Sigmoid colon (tissue), 4 donors: ENCODE measurements at regions not wholly inside any gene's neighbourhood (a gene's known extent, or its start where the extent isn't known, plus 50 kb on each side); places are given as distances from the start of the nearest gene placed in this dataset.

Experiments used
- POLR2A ChIP-seq, 2 donors: fragments of 450-650 bp; IDR thresholded peaks; one replicate each; pipeline ENCODE4 v1.6.1; 2016; ENCODE audit warnings: antibody characterized with exemption in 2 of 2, mild to moderate bottlenecking in 2 of 2, moderate library complexity in 2 of 2
- POLR2AphosphoS5 ChIP-seq, 4 donors: sonication (generic); formaldehyde crosslinking; IDR thresholded peaks; one replicate each; pipeline ENCODE4 v1.6.1; 2017; ENCODE audit warnings: antibody characterized with exemption in 4 of 4
- TF ChIP-seq, protein P1 (sequence below), 4 experiments: fragments of 450-650 bp in 3 of 4; fragments of 200-600 bp in 1 of 4; IDR thresholded peaks; one replicate each; pipeline ENCODE4 v1.5.1; 2016 to 2019; ENCODE audit warnings: antibody characterized with exemption in 4 of 4, mild to moderate bottlenecking in 3 of 4, moderate library complexity in 2 of 4

DNA sequence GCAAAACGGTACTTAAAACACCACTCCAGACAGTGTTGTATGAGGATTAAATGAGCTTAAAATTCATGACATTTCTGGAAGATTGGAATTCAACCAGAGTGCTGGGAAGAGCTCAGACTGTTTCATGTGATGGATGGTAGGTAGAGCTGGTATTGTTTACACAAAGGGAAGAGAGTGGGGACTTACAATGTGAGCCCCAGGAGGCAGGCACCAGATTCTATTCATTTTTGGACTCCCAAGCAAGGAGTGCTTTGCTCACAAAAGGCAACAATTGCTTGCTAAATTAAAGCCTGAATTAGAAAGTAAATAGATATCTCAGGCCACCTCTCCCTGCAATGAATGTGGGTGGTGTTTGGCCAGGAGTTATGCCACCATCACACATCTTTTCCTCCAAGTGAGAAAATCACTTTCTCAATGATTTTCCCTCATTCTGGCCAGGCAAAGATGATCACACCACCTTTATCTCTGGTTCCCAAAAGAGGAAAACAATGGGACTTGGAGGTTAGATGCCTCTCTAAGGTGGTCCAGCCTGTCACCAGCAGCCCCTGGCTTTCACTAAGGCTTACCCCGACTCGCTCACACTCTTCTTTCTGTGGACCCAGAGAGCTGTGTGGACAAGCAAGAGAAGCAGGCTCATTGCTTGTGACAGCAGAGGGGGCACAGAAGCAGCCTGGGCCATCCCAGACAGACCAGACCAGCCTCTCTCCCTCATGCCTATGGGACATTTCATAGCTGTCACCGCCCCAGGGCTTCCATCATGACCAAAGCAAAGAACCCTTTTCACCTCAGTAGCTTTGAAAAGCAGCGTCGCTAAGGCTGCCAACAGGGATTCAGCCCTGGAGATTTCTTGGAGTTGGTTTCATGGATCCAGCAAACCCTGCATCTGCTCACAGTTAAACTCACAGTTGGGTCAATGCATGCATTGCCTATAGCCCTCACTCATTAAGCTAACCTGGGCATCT lies 63.5 kb upstream of the DRD2 start:
- TF ChIP-seq, protein P1, sequence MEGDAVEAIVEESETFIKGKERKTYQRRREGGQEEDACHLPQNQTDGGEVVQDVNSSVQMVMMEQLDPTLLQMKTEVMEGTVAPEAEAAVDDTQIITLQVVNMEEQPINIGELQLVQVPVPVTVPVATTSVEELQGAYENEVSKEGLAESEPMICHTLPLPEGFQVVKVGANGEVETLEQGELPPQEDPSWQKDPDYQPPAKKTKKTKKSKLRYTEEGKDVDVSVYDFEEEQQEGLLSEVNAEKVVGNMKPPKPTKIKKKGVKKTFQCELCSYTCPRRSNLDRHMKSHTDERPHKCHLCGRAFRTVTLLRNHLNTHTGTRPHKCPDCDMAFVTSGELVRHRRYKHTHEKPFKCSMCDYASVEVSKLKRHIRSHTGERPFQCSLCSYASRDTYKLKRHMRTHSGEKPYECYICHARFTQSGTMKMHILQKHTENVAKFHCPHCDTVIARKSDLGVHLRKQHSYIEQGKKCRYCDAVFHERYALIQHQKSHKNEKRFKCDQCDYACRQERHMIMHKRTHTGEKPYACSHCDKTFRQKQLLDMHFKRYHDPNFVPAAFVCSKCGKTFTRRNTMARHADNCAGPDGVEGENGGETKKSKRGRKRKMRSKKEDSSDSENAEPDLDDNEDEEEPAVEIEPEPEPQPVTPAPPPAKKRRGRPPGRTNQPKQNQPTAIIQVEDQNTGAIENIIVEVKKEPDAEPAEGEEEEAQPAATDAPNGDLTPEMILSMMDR (IDR thresholded peaks at IDR 0.05): no peak
- no peak for TF ChIP-seq POLR2A (IDR thresholded peaks at IDR 0.05)
- no peak for TF ChIP-seq POLR2AphosphoS5 (IDR thresholded peaks at IDR 0.05)
